ENCODE measurements at regions not wholly inside any gene's neighbourhood (a gene's known extent, or its start where the extent isn't known, plus 50 kb on each side); places are given as distances from the start of the nearest gene placed in this dataset.
"Not testable (repeated sequence)": the region's sequence is repeated elsewhere in the genome, so short reads cannot be mapped to it uniquely, and the experiment has no call there.

DNA sequence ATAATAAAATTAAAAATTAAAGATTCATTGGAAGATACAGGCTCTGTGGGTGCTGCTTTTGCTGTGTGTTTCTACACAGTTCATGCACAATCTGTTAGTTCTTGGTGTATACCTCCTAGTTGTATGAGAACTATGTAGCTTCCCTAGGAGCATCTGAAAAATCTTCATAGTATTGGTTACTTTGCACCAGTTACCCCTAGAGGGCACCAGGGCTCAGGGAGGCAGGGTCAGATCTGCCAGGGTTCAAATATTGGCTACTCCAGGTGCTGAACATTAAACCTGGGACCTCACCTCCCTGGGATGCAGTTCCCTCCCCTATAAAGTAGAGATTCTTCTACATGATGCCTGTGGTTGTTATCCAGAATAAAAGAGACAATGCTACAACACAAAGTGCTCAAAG is 583.0 kb upstream of the CDH11 start:
- DNase-seq (ENCODE audit: low spot score in 2 of 2) (no peak), ATAC-seq (no peak)
- Mint-ChIP-seq H3K36me3 (no peaks in the 10 kb centered on the region), H3K27ac (no peak overlapping the region), H3K9me3 (peaks cover 0 to 22% of the 10 kb centered on the region in 2 donors)

- peaks cover 0 to 23% of the 10 kb centered on the region in 2 donors for H3K9me3 Mint-ChIP-seq
- DNase-seq (ENCODE audit: low spot score in 2 of 2), result no peak
- no peaks in the 10 kb centered on the region for H3K36me3 Mint-ChIP-seq
- ATAC-seq, result no peak
- H3K27ac Mint-ChIP-seq, result no peak overlapping the region
Observed at GRCh38 chr16:65702707-65703402, 581.0 kb upstream of the CDH11 start.

GRCh38 chr16:65700596-65700995 is 578.7 kb upstream of the CDH11 start:
- Mint-ChIP-seq H3K27ac (no peak overlapping the region), H3K36me3 (no peaks in the 10 kb centered on the region), H3K9me3 (peaks cover 7 to 26% of the 10 kb centered on the region in 2 donors)
- ATAC-seq (no peak), DNase-seq (ENCODE audit: low spot score in 2 of 2) (no peak)

GRCh38 chr16:65698791-65699321 is 577.0 kb upstream of the CDH11 start:
- no peak for DNase-seq (ENCODE audit: low spot score in 2 of 2)
- no peak overlapping the region for H3K27ac Mint-ChIP-seq
- no peak for ATAC-seq
- no peaks in the 10 kb centered on the region for H3K36me3 Mint-ChIP-seq
- H3K9me3 Mint-ChIP-seq, result peaks cover 7 to 17% of the 10 kb centered on the region in 2 donors

GRCh38 chr16:65697521-65697920 is 575.7 kb upstream of the CDH11 start:
- no peaks in the 10 kb centered on the region for H3K36me3 Mint-ChIP-seq
- DNase-seq (ENCODE audit: low spot score in 2 of 2) (no peak), ATAC-seq (no peak)
- peaks cover 7 to 17% of the 10 kb centered on the region in 2 donors for H3K9me3 Mint-ChIP-seq
- no peak overlapping the region for H3K27ac Mint-ChIP-seq

DNA sequence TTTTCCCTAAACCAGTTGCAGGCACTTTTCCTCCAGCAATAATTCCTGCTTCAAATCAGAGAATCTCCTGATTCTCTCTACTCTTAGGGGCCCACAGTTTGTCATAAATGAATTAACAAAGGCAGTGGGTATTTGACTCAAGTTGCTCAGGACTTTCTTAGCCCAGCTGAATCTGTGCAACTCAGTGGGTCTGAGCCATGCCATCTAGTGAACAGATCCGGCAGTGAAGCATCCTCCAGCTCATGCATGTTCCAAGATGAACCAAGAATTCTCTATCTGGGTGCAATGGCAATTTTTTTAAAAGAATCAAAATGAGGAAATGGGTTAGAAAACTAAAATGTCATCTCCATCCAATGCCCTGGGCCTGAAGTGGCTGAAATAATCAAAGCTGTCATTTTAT is 575.2 kb upstream of the CDH11 start:
- Mint-ChIP-seq H3K27ac (no peak overlapping the region), H3K36me3 (no peaks in the 10 kb centered on the region), H3K9me3 (peaks cover 7 to 16% of the 10 kb centered on the region in 2 donors)
- DNase-seq (ENCODE audit: low spot score in 2 of 2) (no peak), ATAC-seq (no peak)

DNA sequence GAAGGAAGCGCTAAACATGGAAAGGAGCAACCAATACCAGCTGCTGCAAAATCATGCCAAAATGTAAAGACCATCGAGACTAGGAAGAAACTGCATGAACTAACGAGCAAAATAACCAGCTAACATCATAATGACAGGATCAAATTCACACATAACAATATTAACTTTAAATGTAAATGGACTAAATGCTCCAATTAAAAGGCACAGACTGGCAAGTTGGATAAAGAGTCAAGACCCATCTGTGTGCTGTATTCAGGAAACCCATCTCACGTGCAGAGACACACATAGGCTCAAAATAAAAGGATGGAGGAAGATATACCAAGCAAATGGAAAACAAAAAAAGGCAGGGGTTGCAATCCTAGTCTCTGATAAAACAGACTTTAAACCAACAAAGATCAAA is 570.0 kb upstream of the CDH11 start:
- peaks cover 9 to 12% of the 10 kb centered on the region in 2 donors for H3K9me3 Mint-ChIP-seq
- ATAC-seq; H3K27ac Mint-ChIP-seq; H3K36me3 Mint-ChIP-seq; DNase-seq (ENCODE audit: low spot score in 2 of 2): not testable (repeated sequence)

DNA sequence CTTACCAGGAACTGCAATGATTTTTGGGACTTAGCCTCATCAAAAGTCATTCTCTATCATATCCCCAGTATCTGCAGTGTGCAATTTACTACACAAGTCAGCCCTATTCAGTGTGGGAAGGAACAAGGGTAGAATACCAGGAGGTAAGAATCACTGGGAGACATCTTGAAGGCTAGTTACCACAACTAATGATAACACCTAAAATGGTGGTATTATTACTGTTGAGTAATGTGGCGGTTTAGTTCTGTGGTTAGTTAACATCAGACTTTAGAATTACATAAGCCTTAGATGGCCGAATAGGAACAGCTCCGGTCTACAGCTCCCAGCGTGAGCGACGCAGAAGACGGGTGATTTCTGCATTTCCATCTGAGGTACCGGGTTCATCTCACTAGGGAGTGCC is 567.9 kb upstream of the CDH11 start:
- Mint-ChIP-seq H3K36me3 (peaks cover 0 to 6% of the 10 kb centered on the region in 2 donors), H3K9me3 (peaks cover 16 to 17% of the 10 kb centered on the region in 2 donors), H3K27ac (no peak overlapping the region)
- DNase-seq (ENCODE audit: low spot score in 2 of 2) (no peak), ATAC-seq (no peak)

DNA sequence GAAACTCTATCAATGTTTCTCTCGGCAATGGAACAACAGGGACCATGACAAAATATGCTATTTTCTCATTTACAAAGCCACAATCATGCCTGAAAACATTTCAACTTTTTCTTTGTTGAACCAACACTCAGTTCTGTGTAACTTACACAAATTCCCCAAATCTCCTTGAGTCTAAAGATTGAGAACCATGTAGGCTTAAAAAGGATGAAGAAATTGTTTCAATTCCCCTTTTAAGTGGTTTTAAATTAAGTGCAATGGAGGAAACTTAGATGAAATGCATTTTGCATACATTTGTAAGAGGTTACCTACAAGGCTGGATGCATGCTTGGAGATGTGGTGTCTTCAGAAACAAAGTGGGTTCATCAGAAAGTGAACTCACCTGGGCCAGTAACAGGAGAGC is 566.4 kb upstream of the CDH11 start:
- H3K27ac Mint-ChIP-seq, result no peak overlapping the region
- no peak for ATAC-seq
- peaks cover 0 to 6% of the 10 kb centered on the region in 2 donors for H3K36me3 Mint-ChIP-seq
- DNase-seq (ENCODE audit: low spot score in 2 of 2), result no peak
- peaks cover 16 to 19% of the 10 kb centered on the region in 2 donors for H3K9me3 Mint-ChIP-seq

GRCh38 chr16:65684230-65684629 is 562.4 kb upstream of the CDH11 start:
- no peak overlapping the region for H3K27ac Mint-ChIP-seq
- no peak for ATAC-seq

GRCh38 chr16:65681406-65681805 is 559.5 kb upstream of the CDH11 start:
- DNase-seq (ENCODE audit: low spot score in 2 of 2) (no peak), ATAC-seq (no peak)
- Mint-ChIP-seq H3K27ac (no peak overlapping the region), H3K36me3 (no peaks in the 10 kb centered on the region), H3K9me3 (peaks cover 14 to 17% of the 10 kb centered on the region in 2 donors)

More at GRCh38 chr16:65684230-65684629, 562.4 kb upstream of the CDH11 start:
- Mint-ChIP-seq H3K9me3 (peaks cover 21 to 23% of the 10 kb centered on the region in 2 donors), H3K36me3 (no peaks in the 10 kb centered on the region)
- no peak for DNase-seq (ENCODE audit: low spot score in 2 of 2)

GRCh38 chr16:65679785-65680184 is 557.9 kb upstream of the CDH11 start:
- Mint-ChIP-seq H3K9me3 (peaks cover 5 to 6% of the 10 kb centered on the region in 2 donors), H3K36me3 (no peaks in the 10 kb centered on the region), H3K27ac (peak overlapping the region in 1 of 2 donors; percentile 33)
- ATAC-seq (no peak), DNase-seq (ENCODE audit: low spot score in 2 of 2) (no peak)

- DNase-seq (ENCODE audit: low spot score in 2 of 2), result no peak
- ATAC-seq, result no peak
- Mint-ChIP-seq H3K9me3 (peaks cover 9 to 15% of the 10 kb centered on the region in 2 donors), H3K27ac (no peak overlapping the region), H3K36me3 (peaks cover 0 to 7% of the 10 kb centered on the region in 2 donors)
Observed at GRCh38 chr16:65675161-65675560, 553.3 kb upstream of the CDH11 start.

GRCh38 chr16:65672960-65673359 is 551.1 kb upstream of the CDH11 start:
- peaks cover 9 to 10% of the 10 kb centered on the region in 2 donors for H3K9me3 Mint-ChIP-seq
- no peak overlapping the region for H3K27ac Mint-ChIP-seq
- H3K36me3 Mint-ChIP-seq, result peaks cover 0 to 7% of the 10 kb centered on the region in 2 donors
- DNase-seq (ENCODE audit: low spot score in 2 of 2), result no peak
- no peak for ATAC-seq

DNA sequence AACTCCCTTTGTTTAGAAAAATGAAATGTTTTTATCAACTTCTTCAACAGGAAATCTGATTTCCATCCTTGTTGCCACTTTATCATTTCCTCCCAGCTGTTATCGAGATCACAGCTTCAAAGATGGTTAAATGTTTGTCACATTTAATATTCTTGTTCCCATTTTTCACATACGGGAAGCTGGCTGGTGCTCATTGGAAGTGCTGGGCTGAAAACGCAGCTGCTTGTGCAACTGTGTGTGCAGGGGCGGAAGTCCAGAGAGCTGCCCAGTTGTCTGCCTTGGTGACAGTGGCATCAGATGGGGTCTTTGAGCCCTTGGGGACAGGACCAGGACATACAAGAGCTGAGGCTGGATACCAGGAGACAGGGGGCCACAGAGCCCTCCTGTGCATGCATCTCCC is 549.2 kb upstream of the CDH11 start:
- ATAC-seq (no peak), DNase-seq (ENCODE audit: low spot score in 2 of 2) (no peak)
- Mint-ChIP-seq H3K36me3 (peaks cover 0 to 7% of the 10 kb centered on the region in 2 donors), H3K27ac (no peak overlapping the region), H3K9me3 (peaks cover 9 to 10% of the 10 kb centered on the region in 2 donors)

- no peak for ATAC-seq
- DNase-seq (ENCODE audit: low spot score in 2 of 2), result no peak
- peaks cover 18 to 24% of the 10 kb centered on the region in 2 donors for H3K9me3 Mint-ChIP-seq
- H3K36me3 Mint-ChIP-seq, result peaks cover 0 to 7% of the 10 kb centered on the region in 2 donors
- no peak overlapping the region for H3K27ac Mint-ChIP-seq
Observed at GRCh38 chr16:65668064-65668595, 546.3 kb upstream of the CDH11 start.

GRCh38 chr16:65667011-65667578 is 545.2 kb upstream of the CDH11 start:
- Mint-ChIP-seq H3K36me3 (peaks cover 0 to 7% of the 10 kb centered on the region in 2 donors), H3K27ac (no peak overlapping the region), H3K9me3 (peaks cover 16 to 19% of the 10 kb centered on the region in 2 donors)
- DNase-seq (ENCODE audit: low spot score in 2 of 2) (no peak), ATAC-seq (no peak)
